ENCODE measurements at regions not wholly inside any gene's neighbourhood (a gene's known extent, or its start where the extent isn't known, plus 50 kb on each side); places are given as distances from the start of the nearest gene placed in this dataset.

DNA sequence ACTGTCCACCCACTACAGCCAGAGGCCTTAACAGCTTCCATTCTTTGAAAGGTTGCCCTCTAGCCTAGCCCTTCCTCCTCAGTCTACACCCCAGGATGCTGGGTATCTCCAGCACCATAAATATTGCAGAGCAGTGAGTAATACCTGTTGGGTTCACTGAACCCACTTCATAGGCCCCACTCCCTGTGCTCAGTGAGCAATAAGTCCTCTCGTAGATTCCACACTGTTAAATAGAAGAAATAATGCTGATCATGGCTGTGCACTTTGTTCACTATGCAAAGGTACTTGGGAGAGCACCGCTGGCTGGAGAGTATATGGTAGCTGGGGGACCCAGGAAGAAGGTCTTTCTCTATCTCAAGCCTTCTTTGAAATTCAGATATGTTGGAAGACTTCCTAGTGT, 87.3 kb downstream of the RSPH3 start:
- intact Hi-C loops (cut with DNase I), result no loop called here
- Histone ChIP-seq H3K27ac (no peak overlapping the region), H3K4me3 (no peak overlapping the region), H3K36me3 (no peaks in the 10 kb centered on the region), H3K4me1 (peaks cover 4 to 14% of the 10 kb centered on the region in 2 donors), H3K9me3 (no peaks in the 10 kb centered on the region), H3K27me3 (no peaks in the 10 kb centered on the region)
- TF ChIP-seq CTCF (IDR thresholded peaks at IDR 0.05), result no peak
- DNase-seq (no peak), ATAC-seq (no peak)

DNA sequence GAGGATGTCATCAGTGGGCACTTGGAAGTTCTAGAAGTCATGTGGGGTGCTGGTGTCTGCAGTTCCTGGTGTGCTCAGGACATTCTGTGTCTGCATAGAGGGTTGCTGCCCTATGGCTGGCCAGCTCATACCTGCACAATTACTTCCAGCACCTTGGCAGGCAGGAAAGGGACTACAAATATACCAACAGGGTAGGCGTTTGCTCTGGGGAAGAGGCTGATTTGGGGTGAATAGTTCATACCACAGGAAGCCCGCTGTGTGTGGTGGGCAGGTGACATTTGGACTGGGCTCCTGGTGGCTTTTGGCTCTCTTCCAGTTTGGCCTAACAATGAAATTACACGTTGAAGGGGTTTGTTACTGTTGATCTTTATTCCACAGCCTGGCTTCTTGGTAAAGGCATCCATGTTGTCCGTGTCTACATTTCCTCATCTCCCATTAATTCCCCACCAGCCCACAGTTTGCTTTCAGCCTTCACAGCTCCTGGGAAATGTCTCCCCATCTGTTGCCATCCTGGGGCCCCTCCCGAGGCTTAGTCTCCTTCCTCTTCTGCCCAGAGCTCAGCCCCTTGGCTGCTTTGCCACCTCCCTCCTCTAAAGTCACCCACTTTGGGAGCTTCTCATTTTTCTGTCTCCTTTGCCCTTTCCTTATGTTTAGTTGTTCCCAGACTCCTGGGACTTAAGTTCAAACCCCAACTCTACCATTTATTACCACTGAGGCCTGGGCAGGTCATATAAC, 88.1 kb downstream of the RSPH3 start:
- intact Hi-C loops (cut with DNase I), result no loop called here
- Histone ChIP-seq H3K27ac (no peak overlapping the region), H3K36me3 (no peaks in the 10 kb centered on the region), H3K27me3 (no peaks in the 10 kb centered on the region), H3K4me1 (peaks cover 4 to 14% of the 10 kb centered on the region in 2 donors), H3K9me3 (no peaks in the 10 kb centered on the region), H3K4me3 (no peak overlapping the region)
- no peak for TF ChIP-seq CTCF (IDR thresholded peaks at IDR 0.05)
- ATAC-seq (peak; percentile 45), DNase-seq (no peak)

DNA sequence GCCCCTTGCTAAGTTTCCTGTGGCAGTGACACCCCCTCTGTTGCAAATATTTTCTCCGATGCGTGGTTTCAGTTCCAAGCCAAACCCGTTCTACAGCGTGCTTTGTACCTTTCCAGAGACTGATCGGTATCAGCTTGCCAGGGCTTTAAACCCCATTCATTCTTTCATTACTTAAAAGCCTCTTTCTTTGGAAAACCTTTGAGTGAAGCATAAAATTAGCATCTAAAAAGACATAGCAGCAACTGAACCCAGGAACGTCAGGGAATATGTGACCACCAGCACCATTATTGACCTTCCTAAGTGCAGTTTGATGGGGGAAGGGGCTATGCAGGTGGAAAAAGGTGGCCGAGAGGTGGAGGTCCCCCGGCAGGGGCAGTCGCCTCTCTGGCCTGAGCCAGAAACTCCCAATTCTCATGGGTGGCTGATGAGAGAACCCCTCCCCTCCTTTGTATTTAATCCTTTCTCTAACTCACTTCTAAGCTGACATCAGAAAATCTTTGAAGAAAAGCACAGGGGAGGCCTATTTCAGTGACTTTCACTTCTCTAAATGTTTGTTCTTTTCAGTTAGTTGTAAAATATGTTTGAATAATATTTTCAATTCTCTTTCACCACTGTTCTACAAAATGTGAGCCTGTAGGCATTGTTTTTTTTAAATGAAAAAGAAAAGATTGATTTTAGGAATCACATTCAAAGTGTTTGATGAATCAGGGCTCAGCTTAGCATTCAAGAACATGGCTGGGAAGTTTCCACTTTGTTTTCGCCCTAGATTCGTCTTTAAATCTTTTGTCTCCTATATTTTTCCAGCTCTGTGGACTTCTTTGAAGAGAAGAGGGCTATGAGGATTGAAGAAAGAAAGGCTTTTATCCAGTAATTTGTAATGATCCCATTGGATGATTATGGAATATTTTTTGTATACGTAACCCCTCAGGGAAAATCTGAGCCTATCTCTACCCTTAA, 89.2 kb downstream of the RSPH3 start:
- DNase-seq (peak in 1 of 4 donors; percentile 77), ATAC-seq (peak; percentile 85)
- H3K4me3 ChIP-seq, result no peak overlapping the region
- peak overlapping the region; percentile 47 to 84 for H3K27ac ChIP-seq
- TF ChIP-seq CTCF (IDR thresholded peaks at IDR 0.05), result no peak
- no peaks in the 10 kb centered on the region for H3K36me3 ChIP-seq
- H3K27me3 ChIP-seq, result no peaks in the 10 kb centered on the region
- H3K9me3 ChIP-seq, result peaks cover 0 to 9% of the 10 kb centered on the region in 2 donors
- intact Hi-C loops (cut with DNase I), result no loop called here
- peaks cover 4 to 14% of the 10 kb centered on the region in 2 donors for H3K4me1 ChIP-seq

DNA sequence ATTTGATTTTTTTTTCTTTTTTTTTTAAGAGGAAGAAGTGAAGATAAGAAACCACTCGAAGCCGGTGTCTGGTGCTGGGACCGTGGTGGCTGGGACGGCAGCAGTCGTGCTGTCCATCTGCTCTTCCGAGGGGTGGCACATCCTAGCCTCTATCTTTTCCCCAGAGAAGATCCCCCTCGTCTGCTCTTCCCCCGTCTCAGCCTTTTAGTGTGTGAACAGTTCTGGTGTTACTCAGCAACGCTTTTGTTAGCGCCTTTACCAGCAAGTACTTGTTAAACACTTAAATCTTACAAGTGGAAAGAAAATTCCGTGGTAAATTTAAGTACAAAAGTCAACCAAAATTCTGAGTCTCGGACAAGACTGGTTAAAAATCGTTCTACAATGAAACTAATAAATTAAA, 90.1 kb downstream of the RSPH3 start:
- peak overlapping the region; percentile 47 to 84 for H3K27ac ChIP-seq
- H3K27me3 ChIP-seq, result no peaks in the 10 kb centered on the region
- DNase-seq, result peak in 1 of 4 donors; percentile 55
- TF ChIP-seq CTCF (IDR thresholded peaks at IDR 0.05), result no peak
- peak; percentile 81 for ATAC-seq
- H3K36me3 ChIP-seq, result no peaks in the 10 kb centered on the region
- peaks cover 4 to 14% of the 10 kb centered on the region in 2 donors for H3K4me1 ChIP-seq
- no peak overlapping the region for H3K4me3 ChIP-seq
- intact Hi-C loops (cut with DNase I), result no loop called here
- H3K9me3 ChIP-seq, result peaks cover 0 to 17% of the 10 kb centered on the region in 2 donors

GRCh38 chr6:158908606-158909005, 89.4 kb upstream of the EZR start:
- no peak for TF ChIP-seq CTCF (IDR thresholded peaks at IDR 0.05)
- ATAC-seq, result no peak
- intact Hi-C loops (cut with DNase I), result no loop called here
- Histone ChIP-seq H3K27me3 (no peaks in the 10 kb centered on the region), H3K4me1 (peaks cover 4 to 14% of the 10 kb centered on the region in 2 donors), H3K4me3 (no peak overlapping the region), H3K36me3 (no peaks in the 10 kb centered on the region), H3K27ac (no peak overlapping the region), H3K9me3 (peaks cover 0 to 29% of the 10 kb centered on the region in 2 donors)
- DNase-seq, result no peak

All from left lung (tissue), 4 donors.